ES-I3 (cell line): ENCODE measurements at regions not wholly inside any gene's neighbourhood (a gene's known extent, or its start where the extent isn't known, plus 50 kb on each side); places are given as distances from the start of the nearest gene placed in this dataset.
"Not testable (repeated sequence)": the region's sequence is repeated elsewhere in the genome, so short reads cannot be mapped to it uniquely, and the experiment has no call there.

Source experiments
- H3K36me3 ChIP-seq: 2 replicates; pipeline ENCODE4 v1.6.1; 2013; ENCODE audit warnings: mild to moderate bottlenecking, low read length, control low read depth, moderate library complexity; ENCODE audit not compliant: insufficient read depth
- H3K4me1 ChIP-seq: 2 replicates; pipeline ENCODE4 v1.6.1; 2013; ENCODE audit warnings: mild to moderate bottlenecking, control low read depth, low read length; ENCODE audit not compliant: insufficient read depth
- H3K9ac ChIP-seq: 2 replicates; pipeline ENCODE4 v1.6.1; 2013; ENCODE audit warnings: low read depth, mild to moderate bottlenecking, low read length, moderate library complexity
- H3K9me3 ChIP-seq: 2 replicates; pipeline ENCODE4 v1.6.1; 2013; ENCODE audit warnings: mild to moderate bottlenecking, low read length, moderate library complexity; ENCODE audit not compliant: control insufficient read depth, insufficient read depth

- H3K4me1 ChIP-seq: no peaks in the 10 kb centered on the region
Measured at GRCh38 chr7:125074141-125074540, 144.5 kb upstream of the POT1 start.

GRCh38 chr7:125065546-125065945 lies 135.9 kb upstream of the POT1 start:
- Histone ChIP-seq H3K9ac (no peak overlapping the region), H3K4me1 (0 out of 2 replicates have a peak, but pooled peaks cover 7% of the 10 kb centered on the region), H3K9me3 (no peaks in the 10 kb centered on the region), H3K36me3 (no peaks in the 10 kb centered on the region)

More at GRCh38 chr7:125074141-125074540, 144.5 kb upstream of the POT1 start:
- H3K36me3 ChIP-seq: no peaks in the 10 kb centered on the region
- H3K9me3 ChIP-seq: no peaks in the 10 kb centered on the region
- H3K9ac ChIP-seq: no peak overlapping the region

- 0 out of 2 replicates have a peak, but pooled peaks cover 7% of the 10 kb centered on the region for H3K4me1 ChIP-seq
- H3K9ac ChIP-seq: no peak overlapping the region
- no peaks in the 10 kb centered on the region for H3K9me3 ChIP-seq
- H3K36me3 ChIP-seq: no peaks in the 10 kb centered on the region
Measured at GRCh38 chr7:125065001-125065400, 135.4 kb upstream of the POT1 start.

GRCh38 chr7:125061776-125062397 lies 132.3 kb upstream of the POT1 start:
- Histone ChIP-seq H3K9me3 (no peaks in the 10 kb centered on the region), H3K36me3 (no peaks in the 10 kb centered on the region), H3K4me1 (peaks cover 11% of the 10 kb centered on the region; the same call in 1 of the 2 replicates), H3K9ac (no peak overlapping the region)

- H3K9ac ChIP-seq, H3K9me3 ChIP-seq, H3K36me3 ChIP-seq: not testable (repeated sequence)
- peaks cover 11% of the 10 kb centered on the region; the same call in 1 of the 2 replicates for H3K4me1 ChIP-seq
Measured at GRCh38 chr7:125061083-125061745, 131.6 kb upstream of the POT1 start.

GRCh38 chr7:125059861-125060456 lies 130.3 kb upstream of the POT1 start:
- Histone ChIP-seq H3K36me3 (no peaks in the 10 kb centered on the region), H3K9ac (no peak overlapping the region)

GRCh38 chr7:125057963-125058362 lies 128.3 kb upstream of the POT1 start:
- Histone ChIP-seq H3K36me3 (no peaks in the 10 kb centered on the region), H3K9ac (no peak overlapping the region), H3K9me3 (no peaks in the 10 kb centered on the region), H3K4me1 (peaks cover 11% of the 10 kb centered on the region; the same call in 1 of the 2 replicates)

More at GRCh38 chr7:125059861-125060456, 130.3 kb upstream of the POT1 start:
- peaks cover 11% of the 10 kb centered on the region; the same call in 1 of the 2 replicates for H3K4me1 ChIP-seq
- no peaks in the 10 kb centered on the region for H3K9me3 ChIP-seq

GRCh38 chr7:125055376-125055775 lies 125.8 kb upstream of the POT1 start:
- peaks cover 5% of the 10 kb centered on the region; the same call in 1 of the 2 replicates for H3K4me1 ChIP-seq
- H3K9ac ChIP-seq: no peak overlapping the region
- no peaks in the 10 kb centered on the region for H3K9me3 ChIP-seq
- H3K36me3 ChIP-seq: no peaks in the 10 kb centered on the region

GRCh38 chr7:125046767-125047166 lies 117.1 kb upstream of the POT1 start:
- Histone ChIP-seq H3K36me3 (no peaks in the 10 kb centered on the region), H3K9me3 (no peaks in the 10 kb centered on the region), H3K4me1 (no peaks in the 10 kb centered on the region), H3K9ac (no peak overlapping the region)

- Histone ChIP-seq H3K36me3 (no peaks in the 10 kb centered on the region), H3K4me1 (no peaks in the 10 kb centered on the region), H3K9me3 (no peaks in the 10 kb centered on the region), H3K9ac (no peak overlapping the region)
Measured at GRCh38 chr7:125033506-125033905, 103.9 kb upstream of the POT1 start.

- H3K9me3 ChIP-seq: no peaks in the 10 kb centered on the region
- no peak overlapping the region for H3K9ac ChIP-seq
Measured at GRCh38 chr7:125032943-125033342, 103.3 kb upstream of the POT1 start.

GRCh38 chr7:125030756-125031387 lies 101.2 kb upstream of the POT1 start:
- Histone ChIP-seq H3K36me3 (no peaks in the 10 kb centered on the region), H3K4me1 (no peaks in the 10 kb centered on the region), H3K9ac (no peak overlapping the region), H3K9me3 (no peaks in the 10 kb centered on the region)

More at GRCh38 chr7:125032943-125033342, 103.3 kb upstream of the POT1 start:
- H3K4me1 ChIP-seq: no peaks in the 10 kb centered on the region
- H3K36me3 ChIP-seq: no peaks in the 10 kb centered on the region

- Histone ChIP-seq H3K9ac (no peak overlapping the region), H3K9me3 (no peaks in the 10 kb centered on the region), H3K36me3 (no peaks in the 10 kb centered on the region), H3K4me1 (no peaks in the 10 kb centered on the region)
Measured at GRCh38 chr7:125025620-125026019, 96.0 kb upstream of the POT1 start.

GRCh38 chr7:125020801-125021200 lies 91.2 kb upstream of the POT1 start:
- Histone ChIP-seq H3K9me3 (no peaks in the 10 kb centered on the region), H3K4me1 (no peaks in the 10 kb centered on the region)

More at GRCh38 chr7:125020801-125021200, 91.2 kb upstream of the POT1 start:
- H3K9ac ChIP-seq: no peak overlapping the region
- no peaks in the 10 kb centered on the region for H3K36me3 ChIP-seq
